ENCODE measurements at regions not wholly inside any gene's neighbourhood (a gene's known extent, or its start where the extent isn't known, plus 50 kb on each side); places are given as distances from the start of the nearest gene placed in this dataset.

DNA sequence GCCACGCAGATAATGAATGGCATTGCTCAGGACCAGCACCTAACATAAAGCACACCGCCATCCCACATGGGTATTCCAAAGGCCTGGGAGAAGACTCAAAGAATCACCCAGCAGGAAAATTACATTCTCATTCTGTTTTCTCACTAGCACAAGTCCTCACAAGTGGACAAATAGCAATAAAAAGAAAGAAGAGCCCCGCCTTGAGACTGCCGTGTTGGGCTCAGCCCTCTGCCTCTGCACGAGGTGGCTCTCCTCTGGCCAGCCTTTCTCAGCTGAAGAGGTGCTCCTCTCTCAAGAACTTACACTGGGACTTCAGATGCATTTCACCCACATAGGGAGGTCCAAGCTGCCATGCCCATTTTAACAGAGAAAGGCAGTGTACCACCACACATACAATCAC is 207.5 kb downstream of the SPTSSA start:
- no peak overlapping the region for H3K4me3 ChIP-seq (ENCODE audit: low read depth in 1 of 3, low read length in 3 of 3)
- no peak for FAIRE-seq
- H3K9me3 ChIP-seq (ENCODE audit: control insufficient read depth in 2 of 2, insufficient read depth in 1 of 2, low read depth in 1 of 2, low read length in 1 of 2) = no peaks in the 10 kb centered on the region
- 34 to 58% (median 54%) methylated on average over 5 of the region's 5 CpGs for WGBS, 3 donors
- no peak overlapping the region for H3K27ac ChIP-seq (ENCODE audit: low read depth in 1 of 3, low read length in 2 of 3)
- no peaks in the 10 kb centered on the region for H3K27me3 ChIP-seq (ENCODE audit: control insufficient read depth in 3 of 3, insufficient read depth in 3 of 3, low read length in 3 of 3)
- H3K4me1 ChIP-seq (ENCODE audit: control insufficient read depth in 3 of 3, insufficient read depth in 2 of 3, low read depth in 1 of 3, low read length in 2 of 3) = no peaks in the 10 kb centered on the region
- no peak for DNase-seq
- H3K36me3 ChIP-seq (ENCODE audit: control insufficient read depth in 3 of 3, insufficient read depth in 2 of 3, low read depth in 1 of 3, low read length in 3 of 3) = no peaks in the 10 kb centered on the region

DNA sequence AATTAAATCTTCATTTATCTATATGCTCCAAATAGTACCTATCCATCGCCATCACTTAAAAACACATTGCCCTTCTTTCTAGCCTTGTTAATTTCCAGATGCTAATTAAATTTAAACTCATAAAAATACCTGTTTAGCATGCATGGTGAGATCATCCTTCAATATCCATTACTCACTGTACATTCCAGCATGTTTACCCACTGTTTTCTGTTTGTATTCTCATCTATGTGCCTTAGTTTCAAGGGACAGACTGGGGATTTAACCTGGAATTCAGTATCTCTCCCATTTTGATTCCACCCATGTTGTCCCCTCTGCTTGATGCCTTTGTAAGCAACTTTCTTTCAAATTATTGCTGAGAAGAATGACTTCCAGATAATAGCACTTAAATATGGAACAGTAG is 208.0 kb downstream of the SPTSSA start:
- Histone ChIP-seq H3K27me3 (ENCODE audit: control insufficient read depth in 3 of 3, insufficient read depth in 3 of 3, low read length in 3 of 3) (no peaks in the 10 kb centered on the region), H3K4me1 (ENCODE audit: control insufficient read depth in 3 of 3, insufficient read depth in 2 of 3, low read depth in 1 of 3, low read length in 2 of 3) (no peaks in the 10 kb centered on the region), H3K9me3 (ENCODE audit: control insufficient read depth in 2 of 2, insufficient read depth in 1 of 2, low read depth in 1 of 2, low read length in 1 of 2) (no peaks in the 10 kb centered on the region), H3K4me3 (ENCODE audit: low read depth in 1 of 3, low read length in 3 of 3) (no peak overlapping the region), H3K27ac (ENCODE audit: low read depth in 1 of 3, low read length in 2 of 3) (no peak overlapping the region), H3K36me3 (ENCODE audit: control insufficient read depth in 3 of 3, insufficient read depth in 2 of 3, low read depth in 1 of 3, low read length in 3 of 3) (no peaks in the 10 kb centered on the region)
- 92 to 98% (median 92%) methylated on average over 1 of the region's 1 CpG for WGBS, 3 donors
- DNase-seq = no peak
- FAIRE-seq = no peak

DNA sequence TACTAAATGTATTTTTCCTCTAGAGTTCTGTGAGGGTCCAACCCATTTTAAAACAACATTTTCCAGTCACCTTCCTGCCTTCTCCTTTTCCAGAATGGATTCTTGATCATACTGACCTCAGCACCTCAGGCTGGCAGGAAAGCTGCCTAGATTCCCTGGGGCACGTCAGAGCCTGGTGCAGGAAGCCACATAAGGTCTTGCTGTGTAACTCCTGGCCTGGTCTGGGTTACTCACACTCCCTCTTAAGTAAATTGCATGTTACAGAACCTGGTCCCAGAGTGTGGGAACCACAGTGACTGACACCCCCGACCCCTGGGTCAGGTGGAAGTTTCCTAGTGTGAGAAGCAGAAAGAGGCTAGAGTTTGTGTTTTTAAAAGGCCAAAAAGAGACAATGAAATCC is 209.8 kb downstream of the SPTSSA start:
- DNase-seq (no peak), FAIRE-seq (no peak)
- Histone ChIP-seq H3K27me3 (ENCODE audit: control insufficient read depth in 3 of 3, insufficient read depth in 3 of 3, low read length in 3 of 3) (no peaks in the 10 kb centered on the region), H3K4me1 (ENCODE audit: control insufficient read depth in 3 of 3, insufficient read depth in 2 of 3, low read depth in 1 of 3, low read length in 2 of 3) (no peaks in the 10 kb centered on the region), H3K9me3 (ENCODE audit: control insufficient read depth in 2 of 2, insufficient read depth in 1 of 2, low read depth in 1 of 2, low read length in 1 of 2) (no peaks in the 10 kb centered on the region), H3K4me3 (ENCODE audit: low read depth in 1 of 3, low read length in 3 of 3) (no peak overlapping the region), H3K27ac (ENCODE audit: low read depth in 1 of 3, low read length in 2 of 3) (no peak overlapping the region), H3K36me3 (ENCODE audit: control insufficient read depth in 3 of 3, insufficient read depth in 2 of 3, low read depth in 1 of 3, low read length in 3 of 3) (no peaks in the 10 kb centered on the region)
- 72 to 79% (median 78%) methylated on average over 2 of the region's 2 CpGs for WGBS, 3 donors

DNA sequence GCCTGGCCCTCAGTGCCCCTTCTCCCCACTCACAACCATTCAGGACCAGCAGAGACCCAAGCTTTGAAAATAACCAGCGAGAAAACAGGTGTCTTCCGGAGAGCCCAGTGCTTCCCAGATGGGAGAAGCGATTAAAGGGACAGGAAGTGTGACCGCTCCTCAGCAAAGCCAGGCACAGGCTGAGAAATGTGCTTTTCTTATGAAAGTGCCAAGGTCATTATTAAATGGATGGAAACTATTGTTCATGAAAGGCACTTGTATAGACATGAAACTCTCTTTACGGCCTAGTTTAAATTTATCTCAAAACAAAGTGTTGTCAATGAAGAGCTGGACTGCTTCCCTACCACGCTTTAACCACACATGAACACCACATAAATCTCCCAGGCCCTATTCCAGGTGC is 210.4 kb downstream of the SPTSSA start:
- no peaks in the 10 kb centered on the region for H3K27me3 ChIP-seq (ENCODE audit: control insufficient read depth in 3 of 3, insufficient read depth in 3 of 3, low read length in 3 of 3)
- H3K9me3 ChIP-seq (ENCODE audit: control insufficient read depth in 2 of 2, insufficient read depth in 1 of 2, low read depth in 1 of 2, low read length in 1 of 2) = no peaks in the 10 kb centered on the region
- no peak overlapping the region for H3K27ac ChIP-seq (ENCODE audit: low read depth in 1 of 3, low read length in 2 of 3)
- H3K4me1 ChIP-seq (ENCODE audit: control insufficient read depth in 3 of 3, insufficient read depth in 2 of 3, low read depth in 1 of 3, low read length in 2 of 3) = no peaks in the 10 kb centered on the region
- 73 to 81% (median 75%) methylated on average over 6 of the region's 6 CpGs for WGBS, 3 donors
- no peak for DNase-seq
- no peak overlapping the region for H3K4me3 ChIP-seq (ENCODE audit: low read depth in 1 of 3, low read length in 3 of 3)
- FAIRE-seq = no peak
- H3K36me3 ChIP-seq (ENCODE audit: control insufficient read depth in 3 of 3, insufficient read depth in 2 of 3, low read depth in 1 of 3, low read length in 3 of 3) = no peaks in the 10 kb centered on the region

DNA sequence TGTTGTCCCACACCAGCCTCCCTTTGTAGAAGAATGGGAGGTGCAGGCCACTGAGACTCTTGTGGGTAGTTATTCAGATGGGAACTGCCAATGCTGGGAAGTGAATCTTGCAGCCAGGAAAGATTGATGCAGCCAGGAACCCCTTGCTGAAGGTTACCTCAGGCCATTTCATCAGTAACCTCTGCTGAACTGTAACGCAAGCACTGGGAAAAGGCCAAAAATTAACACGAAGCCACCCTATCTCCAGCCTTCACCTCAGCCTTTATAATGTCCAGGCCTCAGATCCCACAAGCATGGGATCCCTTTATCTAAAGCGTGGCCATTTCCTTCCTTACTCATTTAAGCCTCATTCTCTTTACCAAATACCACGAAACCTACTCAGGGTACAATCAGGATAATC is 211.1 kb downstream of the SPTSSA start:
- DNase-seq (no peak), FAIRE-seq (no peak)
- Histone ChIP-seq H3K27me3 (ENCODE audit: control insufficient read depth in 3 of 3, insufficient read depth in 3 of 3, low read length in 3 of 3) (no peaks in the 10 kb centered on the region), H3K36me3 (ENCODE audit: control insufficient read depth in 3 of 3, insufficient read depth in 2 of 3, low read depth in 1 of 3, low read length in 3 of 3) (no peaks in the 10 kb centered on the region), H3K9me3 (ENCODE audit: control insufficient read depth in 2 of 2, insufficient read depth in 1 of 2, low read depth in 1 of 2, low read length in 1 of 2) (no peaks in the 10 kb centered on the region), H3K27ac (ENCODE audit: low read depth in 1 of 3, low read length in 2 of 3) (no peak overlapping the region), H3K4me1 (ENCODE audit: control insufficient read depth in 3 of 3, insufficient read depth in 2 of 3, low read depth in 1 of 3, low read length in 2 of 3) (no peaks in the 10 kb centered on the region), H3K4me3 (ENCODE audit: low read depth in 1 of 3, low read length in 3 of 3) (no peak overlapping the region)
- 71 to 91% (median 88%) methylated on average over 4 of the region's 4 CpGs for WGBS, 3 donors

GRCh38 chr14:34247605-34248004 is 214.4 kb downstream of the SPTSSA start:
- WGBS, 3 donors = 25 to 42% (median 42%) methylated on average over 1 of the region's 1 CpG
- H3K4me3 ChIP-seq (ENCODE audit: low read depth in 1 of 3, low read length in 3 of 3) = no peak overlapping the region
- FAIRE-seq = no peak

GRCh38 chr14:34246206-34246605 is 215.8 kb downstream of the SPTSSA start:
- WGBS, 3 donors = 73 to 80% (median 73%) methylated on average over 4 of the region's 4 CpGs
- H3K27me3 ChIP-seq (ENCODE audit: control insufficient read depth in 3 of 3, insufficient read depth in 3 of 3, low read length in 3 of 3) = no peaks in the 10 kb centered on the region

More at GRCh38 chr14:34247605-34248004, 214.4 kb downstream of the SPTSSA start:
- no peaks in the 10 kb centered on the region for H3K9me3 ChIP-seq (ENCODE audit: control insufficient read depth in 2 of 2, insufficient read depth in 1 of 2, low read depth in 1 of 2, low read length in 1 of 2)
- DNase-seq = no peak
- no peaks in the 10 kb centered on the region for H3K36me3 ChIP-seq (ENCODE audit: control insufficient read depth in 3 of 3, insufficient read depth in 2 of 3, low read depth in 1 of 3, low read length in 3 of 3)
- no peaks in the 10 kb centered on the region for H3K4me1 ChIP-seq (ENCODE audit: control insufficient read depth in 3 of 3, insufficient read depth in 2 of 3, low read depth in 1 of 3, low read length in 2 of 3)
- H3K27ac ChIP-seq (ENCODE audit: low read depth in 1 of 3, low read length in 2 of 3) = no peak overlapping the region
- no peaks in the 10 kb centered on the region for H3K27me3 ChIP-seq (ENCODE audit: control insufficient read depth in 3 of 3, insufficient read depth in 3 of 3, low read length in 3 of 3)

DNA sequence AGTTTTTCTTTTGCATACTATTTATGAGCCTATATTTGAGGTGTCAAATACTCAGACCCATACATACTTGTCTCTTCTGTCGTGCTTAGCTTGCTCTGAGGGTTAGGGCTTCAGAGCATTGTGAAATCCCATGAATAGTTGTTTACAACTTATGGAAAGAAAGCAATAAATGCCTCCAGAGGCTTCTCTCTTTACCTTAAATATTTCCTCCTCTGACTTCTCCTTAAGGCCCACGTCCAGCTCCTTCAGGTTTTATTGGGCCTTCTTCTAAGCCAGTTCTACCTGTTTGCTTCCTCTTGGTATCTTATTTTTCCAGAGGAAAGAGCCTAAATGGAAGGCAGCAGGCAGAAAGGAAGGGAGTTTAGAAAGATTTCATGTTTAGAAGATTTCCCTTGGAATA is 218.6 kb downstream of the SPTSSA start:
- no peak for FAIRE-seq
- 43 to 51% (median 50%) methylated on average over 2 of the region's 2 CpGs for WGBS, 3 donors
- Histone ChIP-seq H3K27me3 (ENCODE audit: control insufficient read depth in 3 of 3, insufficient read depth in 3 of 3, low read length in 3 of 3) (no peaks in the 10 kb centered on the region), H3K4me3 (ENCODE audit: low read depth in 1 of 3, low read length in 3 of 3) (no peak overlapping the region), H3K9me3 (ENCODE audit: control insufficient read depth in 2 of 2, insufficient read depth in 1 of 2, low read depth in 1 of 2, low read length in 1 of 2) (no peaks in the 10 kb centered on the region), H3K36me3 (ENCODE audit: control insufficient read depth in 3 of 3, insufficient read depth in 2 of 3, low read depth in 1 of 3, low read length in 3 of 3) (no peaks in the 10 kb centered on the region), H3K27ac (ENCODE audit: low read depth in 1 of 3, low read length in 2 of 3) (no peak overlapping the region), H3K4me1 (ENCODE audit: control insufficient read depth in 3 of 3, insufficient read depth in 2 of 3, low read depth in 1 of 3, low read length in 2 of 3) (no peaks in the 10 kb centered on the region)
- no peak for DNase-seq

More at GRCh38 chr14:34246206-34246605, 215.8 kb downstream of the SPTSSA start:
- FAIRE-seq (no peak), DNase-seq (no peak)
- H3K36me3 ChIP-seq (ENCODE audit: control insufficient read depth in 3 of 3, insufficient read depth in 2 of 3, low read depth in 1 of 3, low read length in 3 of 3) = no peaks in the 10 kb centered on the region
- no peaks in the 10 kb centered on the region for H3K9me3 ChIP-seq (ENCODE audit: control insufficient read depth in 2 of 2, insufficient read depth in 1 of 2, low read depth in 1 of 2, low read length in 1 of 2)
- no peaks in the 10 kb centered on the region for H3K4me1 ChIP-seq (ENCODE audit: control insufficient read depth in 3 of 3, insufficient read depth in 2 of 3, low read depth in 1 of 3, low read length in 2 of 3)
- no peak overlapping the region for H3K4me3 ChIP-seq (ENCODE audit: low read depth in 1 of 3, low read length in 3 of 3)
- H3K27ac ChIP-seq (ENCODE audit: low read depth in 1 of 3, low read length in 2 of 3) = no peak overlapping the region

- Histone ChIP-seq H3K4me1 (ENCODE audit: control insufficient read depth in 3 of 3, insufficient read depth in 2 of 3, low read depth in 1 of 3, low read length in 2 of 3) (no peaks in the 10 kb centered on the region), H3K9me3 (ENCODE audit: control insufficient read depth in 2 of 2, insufficient read depth in 1 of 2, low read depth in 1 of 2, low read length in 1 of 2) (no peaks in the 10 kb centered on the region), H3K4me3 (ENCODE audit: low read depth in 1 of 3, low read length in 3 of 3) (no peak overlapping the region), H3K27me3 (ENCODE audit: control insufficient read depth in 3 of 3, insufficient read depth in 3 of 3, low read length in 3 of 3) (no peaks in the 10 kb centered on the region), H3K36me3 (ENCODE audit: control insufficient read depth in 3 of 3, insufficient read depth in 2 of 3, low read depth in 1 of 3, low read length in 3 of 3) (no peaks in the 10 kb centered on the region), H3K27ac (ENCODE audit: low read depth in 1 of 3, low read length in 2 of 3) (no peak overlapping the region)
- DNase-seq (no peak), FAIRE-seq (no peak)
- 72 to 82% (median 77%) methylated on average over 1 of the region's 1 CpG for WGBS, 3 donors
These were observed 219.0 kb downstream of the SPTSSA start for GRCh38 chr14:34243001-34243400.
